NCI-H1930 (cell line): ENCODE measurements at regions not wholly inside any gene's neighbourhood (a gene's known extent, or its start where the extent isn't known, plus 50 kb on each side); places are given as distances from the start of the nearest gene placed in this dataset.

Source experiments
- DNase-seq, 2 experiments: peaks; one replicate each; lab custom pipeline; 2025; lab: John Stamatoyannopoulos, UW

DNA sequence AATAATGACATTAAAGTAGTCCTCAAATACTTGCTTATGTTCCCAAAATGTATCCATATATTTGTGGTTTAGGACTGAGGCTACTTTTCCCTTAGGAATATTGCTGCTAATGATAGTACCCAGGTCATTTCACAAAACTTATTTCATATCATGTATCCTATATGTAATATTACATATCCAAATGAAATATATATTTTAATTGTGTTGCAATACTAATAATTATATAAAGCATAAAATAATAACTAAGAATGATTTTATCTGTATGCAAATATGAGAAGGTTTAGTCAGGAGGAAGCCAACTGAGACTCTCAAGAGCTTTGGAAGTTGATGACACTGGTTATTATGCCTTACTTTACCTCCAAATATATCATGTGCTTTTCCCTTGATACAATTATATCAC, 231.5 kb upstream of the KLF14 start:
- DNase-seq, result no peak

DNA sequence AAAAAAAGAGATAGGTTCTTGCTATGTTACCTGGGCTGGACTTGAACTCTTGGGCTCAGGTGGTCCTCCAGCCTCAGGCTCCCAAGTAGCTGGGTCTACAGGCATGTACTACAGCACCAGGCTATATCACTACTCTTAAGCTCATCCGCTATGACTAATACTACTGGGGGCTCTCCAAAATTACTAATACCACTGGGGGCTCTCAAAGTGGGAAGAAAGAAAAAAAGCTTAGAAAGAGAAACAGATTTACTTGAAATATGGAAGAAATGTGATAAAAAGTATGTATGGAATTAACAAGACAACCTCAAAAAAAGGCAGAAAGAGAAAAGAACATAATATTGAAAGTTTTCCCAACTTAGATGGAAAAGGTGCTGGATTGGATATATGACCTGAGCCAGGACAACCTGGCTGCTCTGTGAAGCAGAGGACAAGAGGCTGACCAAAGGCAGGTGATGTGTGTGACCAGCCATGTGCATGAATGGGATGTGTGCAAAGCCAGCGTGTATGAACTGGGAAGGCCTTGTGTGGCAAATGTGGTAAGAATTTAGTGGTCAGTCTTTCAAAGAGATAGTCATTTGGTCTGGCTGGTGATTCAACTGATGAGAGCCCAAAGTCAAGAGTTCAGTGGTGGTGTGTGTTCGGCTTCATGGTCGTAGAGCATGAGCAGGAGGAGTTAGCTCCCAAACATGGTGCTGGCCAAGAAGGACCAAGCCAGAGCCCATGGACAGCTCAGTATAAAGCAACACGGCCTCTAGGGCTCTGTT, 232.4 kb upstream of the KLF14 start:
- no peak for DNase-seq

DNA sequence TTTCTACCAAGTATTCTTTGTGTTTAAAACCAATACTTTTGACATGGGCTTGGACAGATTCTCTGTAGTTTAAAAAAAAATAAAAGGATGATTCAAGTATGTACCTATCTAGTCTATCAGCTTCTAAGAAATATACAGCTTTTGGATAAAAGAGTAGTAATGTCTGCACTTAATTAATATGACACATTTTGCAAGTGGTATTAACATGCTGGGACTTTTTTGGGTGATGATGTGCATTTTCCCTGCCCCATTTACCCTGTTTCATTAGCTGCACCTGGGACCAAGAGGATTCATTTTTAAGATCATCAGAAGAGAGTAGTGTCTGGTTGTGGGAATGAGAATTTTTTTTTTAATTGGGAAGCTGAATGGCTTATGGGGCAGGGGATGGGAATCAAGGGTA, 236.2 kb upstream of the KLF14 start:
- DNase-seq, result no peak

DNA sequence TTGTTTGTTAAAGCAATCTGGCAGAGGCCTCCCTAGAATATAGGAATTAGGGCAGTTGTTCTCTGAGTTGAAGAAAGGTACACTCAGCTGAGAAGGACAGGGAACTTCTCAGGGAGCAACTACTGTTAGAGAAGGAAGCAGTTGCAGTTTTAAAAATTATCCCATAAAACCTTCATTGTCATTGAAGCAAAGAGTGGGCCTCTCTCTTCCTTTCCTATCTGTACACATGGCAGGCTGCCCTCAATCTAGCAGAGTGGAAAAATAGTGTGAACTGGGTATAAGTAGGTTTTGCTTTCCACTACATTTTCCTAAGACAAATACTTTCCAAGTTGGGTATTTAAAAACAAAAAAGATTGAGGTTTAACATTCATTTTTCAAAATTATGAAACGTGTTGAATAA, 236.7 kb upstream of the KLF14 start:
- DNase-seq, result no peak

DNA sequence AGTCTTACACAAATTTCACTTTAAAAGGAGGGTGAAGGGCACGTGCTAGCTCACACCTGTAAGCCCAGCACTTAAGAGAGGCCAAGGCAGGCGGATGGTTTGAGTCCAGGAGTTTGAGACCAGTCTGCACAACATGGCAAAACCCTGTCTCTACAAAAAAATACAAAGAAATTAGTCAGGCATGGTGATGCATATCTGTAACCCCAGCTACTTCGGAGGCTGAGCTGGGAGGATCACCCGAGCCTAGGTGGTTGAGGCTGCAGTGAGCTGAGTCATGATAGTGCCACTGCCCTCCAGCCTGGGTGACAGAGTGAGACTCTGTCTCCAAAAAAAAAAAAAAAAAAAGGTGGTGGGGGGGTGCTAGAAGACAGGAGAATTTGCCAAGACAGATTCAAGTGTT, 237.3 kb upstream of the KLF14 start:
- DNase-seq, result no peak

DNA sequence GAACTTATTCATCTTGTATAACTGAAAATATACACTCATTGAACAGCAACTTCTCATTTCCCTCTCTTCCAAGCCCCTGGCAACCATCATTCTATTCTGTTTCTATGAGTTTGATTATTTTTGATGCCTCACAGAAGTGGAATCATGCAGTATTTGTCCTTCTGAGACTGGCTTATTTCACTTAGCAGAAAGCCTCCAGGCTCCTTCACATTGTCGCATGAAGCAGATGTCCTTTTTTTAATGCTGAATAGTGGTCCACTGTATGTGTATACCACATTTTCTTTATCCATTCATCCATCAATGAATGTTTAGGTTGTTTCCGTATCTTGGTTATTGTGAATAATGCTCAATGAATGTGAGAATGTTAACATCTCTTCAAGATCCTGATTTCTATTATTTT, 238.2 kb upstream of the KLF14 start:
- no peak for DNase-seq

DNA sequence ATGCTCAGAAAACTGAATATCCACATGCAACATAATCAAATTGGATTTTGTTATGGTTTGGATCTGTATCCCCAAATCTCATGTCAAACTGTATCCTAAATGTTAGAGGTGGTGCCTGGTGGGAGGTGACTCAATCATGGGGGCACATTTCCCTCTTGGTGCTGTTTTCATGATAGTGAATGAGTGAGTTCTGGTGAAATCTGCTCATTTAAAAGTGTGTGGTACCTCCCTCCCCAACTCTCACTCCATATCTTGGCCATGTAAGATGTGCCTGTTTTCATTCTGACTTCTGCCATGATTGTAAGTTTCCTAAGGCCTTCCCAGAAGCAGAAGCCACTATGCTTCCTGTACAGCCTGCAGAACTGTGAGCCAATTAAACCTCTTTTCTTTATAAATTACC, 239.6 kb upstream of the KLF14 start:
- no peak for DNase-seq

DNA sequence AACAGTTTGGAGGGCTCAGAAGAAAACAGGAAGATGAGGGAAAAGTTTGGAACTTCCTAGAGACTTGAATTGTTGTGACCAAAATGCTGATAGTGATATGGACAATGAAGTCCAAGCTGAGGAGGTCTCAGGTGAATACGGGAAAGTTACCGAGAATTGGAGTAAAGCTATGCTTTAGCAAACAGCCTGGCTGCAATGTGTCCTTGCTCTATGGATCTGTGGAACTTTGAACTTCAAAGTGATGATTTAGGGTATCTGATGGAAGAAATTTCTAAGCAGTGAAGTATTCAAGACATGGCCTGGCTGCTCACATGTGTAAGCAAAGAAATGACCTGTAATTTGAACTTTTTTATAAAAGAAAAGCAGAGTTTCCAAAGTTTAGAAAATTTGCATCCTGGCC, 240.2 kb upstream of the KLF14 start:
- DNase-seq, result no peak

DNA sequence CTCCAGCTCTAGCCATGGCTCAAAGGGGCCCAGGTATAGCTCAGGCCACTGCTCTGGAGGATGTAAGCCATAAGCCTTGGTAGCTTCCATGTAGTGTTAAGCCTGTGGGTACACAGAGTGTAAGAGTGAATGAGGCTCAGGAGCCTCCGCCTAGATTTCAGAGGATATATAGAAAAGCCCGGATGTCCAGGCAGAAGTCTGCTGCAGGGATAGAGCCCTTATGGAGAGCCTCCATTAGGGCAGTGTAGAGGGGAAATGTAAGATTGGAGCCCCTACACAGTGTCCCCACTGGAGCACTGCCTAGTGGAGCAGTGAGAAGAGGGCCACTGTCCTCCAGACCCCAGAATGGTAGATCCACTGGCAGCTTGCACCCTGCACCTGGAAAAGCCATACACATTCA, 240.8 kb upstream of the KLF14 start:
- no peak for DNase-seq

DNA sequence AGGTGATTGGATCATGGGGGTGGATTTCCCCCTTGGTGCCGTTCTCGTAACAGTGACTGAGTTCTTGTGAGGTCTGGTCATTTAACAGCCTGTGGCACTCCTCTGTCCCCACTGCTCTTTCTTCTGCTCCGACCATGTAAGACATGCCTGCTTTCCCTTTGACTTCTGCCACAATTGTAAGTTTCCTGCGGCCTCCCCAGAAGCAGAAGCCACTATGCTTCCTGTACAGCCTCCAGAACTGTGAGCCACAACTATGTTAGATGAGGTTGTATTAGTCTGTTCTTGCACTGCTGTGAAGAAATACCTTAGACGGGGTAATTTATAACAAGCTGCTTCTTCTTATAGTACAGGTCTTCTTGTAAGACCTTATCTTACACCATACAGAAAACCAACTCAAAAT, 241.7 kb upstream of the KLF14 start:
- DNase-seq, result no peak

DNA sequence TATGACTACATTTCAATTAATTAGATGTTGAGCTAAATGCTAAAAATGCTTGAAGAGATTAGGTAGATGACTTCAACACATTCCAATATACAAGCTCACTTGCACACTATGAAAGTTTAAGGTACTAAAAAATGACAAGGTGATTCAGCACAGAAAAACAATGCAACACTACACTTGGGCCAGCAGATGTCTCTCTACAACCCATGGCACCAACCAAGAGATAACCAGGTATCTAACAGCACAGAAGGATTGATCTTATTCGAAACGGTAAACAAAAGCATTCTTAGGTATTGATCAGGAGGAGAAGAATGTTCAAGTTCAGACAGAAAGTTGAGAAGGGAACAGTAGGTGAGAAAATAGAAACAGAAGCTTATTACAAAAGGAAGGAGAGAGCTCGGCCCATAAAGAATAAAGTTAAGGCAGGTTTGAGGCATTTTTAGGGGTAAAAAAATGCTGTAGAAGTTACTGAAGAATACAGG, 248.2 kb upstream of the KLF14 start:
- DNase-seq, result peak in 1 of 2 experiments; percentile 23

DNA sequence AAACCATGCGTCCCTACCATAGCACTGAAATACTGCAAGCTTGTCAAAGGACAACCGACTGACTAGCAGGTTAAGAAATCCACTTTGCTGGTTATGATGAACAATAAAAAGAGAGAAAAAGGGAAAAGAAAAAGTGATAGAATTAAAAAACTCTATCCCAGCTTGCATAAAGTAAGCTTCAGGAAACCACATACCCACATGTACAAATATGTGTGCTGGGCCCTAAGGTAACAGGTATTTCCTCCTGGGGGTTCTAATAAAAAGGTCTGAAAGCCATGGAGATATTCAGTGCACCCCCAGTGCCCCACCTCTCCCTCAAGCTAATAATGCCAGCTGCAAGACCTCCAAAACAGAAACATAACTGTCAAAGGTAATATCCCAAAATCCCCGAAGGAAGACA, 248.6 kb upstream of the KLF14 start:
- no peak for DNase-seq

DNA sequence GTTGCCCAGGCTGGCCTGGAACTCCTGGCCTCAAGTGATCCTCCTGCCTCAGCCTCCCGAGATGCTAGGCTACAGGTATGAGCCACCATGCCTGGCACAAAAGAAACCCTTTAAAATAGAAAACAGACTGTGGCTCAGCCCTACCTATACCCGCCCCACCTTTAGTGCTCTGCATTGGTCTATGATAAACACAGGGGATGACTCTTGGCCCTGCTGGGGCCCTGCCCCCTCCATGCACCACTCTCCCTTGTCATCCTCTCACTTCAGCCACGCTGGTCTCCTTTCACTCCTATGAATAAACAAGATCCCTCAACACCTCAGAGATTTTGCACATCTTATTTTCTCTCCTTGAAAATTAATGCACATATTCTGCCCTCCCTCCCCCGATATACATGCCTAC, 251.4 kb upstream of the KLF14 start:
- DNase-seq, result no peak

DNA sequence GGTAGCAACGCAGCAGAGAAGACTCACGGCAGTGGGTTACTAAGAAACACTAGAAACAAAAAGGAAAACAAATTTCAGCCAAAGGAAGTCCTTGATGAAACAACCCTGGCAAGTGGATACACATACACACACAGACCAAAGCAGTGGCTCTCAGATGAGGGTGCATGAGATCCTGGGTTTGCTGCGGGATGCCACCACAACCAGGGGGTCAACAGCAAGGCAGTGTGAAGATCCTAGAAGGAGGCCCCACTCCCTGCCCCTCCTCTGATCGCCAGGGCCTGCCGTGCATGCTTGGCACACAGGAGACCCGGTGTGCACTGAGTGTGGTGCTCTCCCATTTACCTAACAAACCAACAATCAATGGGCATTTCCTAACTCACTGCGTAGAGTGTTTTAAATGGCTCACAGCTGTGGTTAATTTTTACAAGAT, 252.3 kb upstream of the KLF14 start:
- no peak for DNase-seq

DNA sequence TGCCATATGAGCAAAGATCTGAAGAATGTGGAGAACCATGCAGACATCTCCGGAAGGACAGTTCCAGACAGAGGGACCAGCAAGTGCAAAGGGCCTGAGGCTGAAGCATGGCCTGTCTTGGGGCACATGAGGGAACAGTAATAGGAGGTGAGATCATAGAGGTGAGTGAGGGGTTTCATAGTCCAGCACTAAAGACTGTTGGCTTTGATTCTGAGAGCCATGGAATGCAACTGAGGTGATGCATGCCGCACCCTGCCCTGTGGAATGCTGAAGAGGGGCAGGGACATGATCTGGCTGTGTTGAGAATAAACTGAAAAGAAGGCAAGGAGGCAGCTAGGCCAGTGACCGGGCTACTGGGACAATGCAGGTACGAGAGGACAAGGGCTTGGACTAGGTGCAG, 253.1 kb upstream of the KLF14 start:
- no peak for DNase-seq

DNA sequence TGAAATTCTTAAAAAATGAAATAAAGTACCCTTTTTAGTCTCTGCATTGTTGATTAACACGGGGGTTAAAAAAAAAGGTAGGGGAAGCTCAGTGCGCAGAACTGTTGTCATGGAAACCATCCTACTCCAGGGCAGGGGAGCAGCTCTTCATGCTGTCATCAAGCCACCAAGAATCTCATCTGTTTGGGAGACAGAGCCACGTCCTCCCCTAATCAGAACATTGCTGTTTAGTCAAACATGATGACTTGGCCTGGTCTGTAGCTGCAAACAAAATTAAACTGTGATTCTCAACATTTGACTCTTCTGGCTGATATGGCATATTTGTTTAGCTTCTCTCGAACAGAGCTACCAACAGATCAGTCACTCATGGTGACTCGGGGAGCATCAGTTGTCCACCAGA, 254.4 kb upstream of the KLF14 start:
- DNase-seq, result no peak

DNA sequence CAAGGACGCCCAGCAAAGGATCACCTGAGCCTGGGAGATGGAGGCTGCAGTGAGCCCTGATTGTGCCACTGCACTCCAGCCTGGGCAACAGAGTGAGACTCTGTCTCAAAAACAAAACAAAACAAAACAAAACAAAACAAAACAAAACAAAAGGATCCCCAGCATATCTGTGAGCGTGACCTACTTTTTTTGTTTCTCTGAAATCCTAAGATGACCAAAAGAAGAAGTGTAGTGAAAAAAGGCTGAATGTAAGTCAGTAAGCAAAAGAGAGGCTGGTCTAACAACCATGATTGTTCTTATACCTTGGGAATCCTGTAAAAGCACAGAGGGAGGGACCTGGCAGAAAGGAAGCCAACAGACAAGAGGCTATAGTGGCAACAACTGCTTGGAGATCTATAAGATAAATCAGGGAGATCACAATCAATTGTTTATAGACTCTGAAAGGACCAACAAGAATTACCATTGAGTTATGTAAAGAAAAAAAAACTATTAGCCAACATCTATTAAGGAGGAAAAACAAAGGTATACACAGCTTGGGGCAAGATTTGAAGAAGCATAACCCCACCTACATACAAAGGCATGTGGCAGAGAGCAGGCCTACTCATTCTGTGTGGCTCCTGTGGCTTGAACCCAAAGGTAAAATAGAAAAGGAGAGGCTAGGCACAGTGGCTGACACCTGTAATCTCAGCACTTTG, 255.2 kb upstream of the KLF14 start:
- DNase-seq, result no peak

DNA sequence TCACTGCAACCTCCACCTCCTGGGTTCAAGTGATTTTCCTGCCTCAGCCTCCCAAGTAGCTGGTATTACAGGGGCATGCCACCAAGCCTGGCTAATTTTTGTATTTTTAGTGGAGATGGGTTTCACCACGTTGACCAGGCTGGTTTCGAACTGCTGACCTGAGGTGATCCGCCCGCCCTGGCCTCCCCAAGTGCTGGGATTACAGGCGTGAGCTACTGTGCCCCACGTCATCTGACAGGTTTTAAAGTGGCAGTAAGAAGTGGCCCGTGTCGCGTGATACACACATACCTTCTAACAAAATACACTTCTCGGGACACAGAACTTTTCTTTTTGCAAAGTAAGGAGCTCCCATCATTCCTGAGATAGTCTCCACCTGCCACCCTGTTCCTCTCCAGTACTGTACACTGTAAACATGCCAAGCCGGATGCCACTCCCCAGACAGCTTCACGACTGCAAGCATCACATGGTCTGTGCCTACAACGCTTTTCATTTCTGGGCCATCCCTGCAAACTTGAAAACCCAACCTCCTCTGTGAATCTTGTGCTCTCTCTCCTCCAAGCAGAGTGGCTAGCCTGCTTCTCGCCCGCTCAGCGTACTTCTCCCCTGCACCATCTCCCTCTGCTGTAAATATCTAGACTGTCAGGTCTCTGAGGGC, 256.3 kb upstream of the KLF14 start:
- DNase-seq, result no peak

DNA sequence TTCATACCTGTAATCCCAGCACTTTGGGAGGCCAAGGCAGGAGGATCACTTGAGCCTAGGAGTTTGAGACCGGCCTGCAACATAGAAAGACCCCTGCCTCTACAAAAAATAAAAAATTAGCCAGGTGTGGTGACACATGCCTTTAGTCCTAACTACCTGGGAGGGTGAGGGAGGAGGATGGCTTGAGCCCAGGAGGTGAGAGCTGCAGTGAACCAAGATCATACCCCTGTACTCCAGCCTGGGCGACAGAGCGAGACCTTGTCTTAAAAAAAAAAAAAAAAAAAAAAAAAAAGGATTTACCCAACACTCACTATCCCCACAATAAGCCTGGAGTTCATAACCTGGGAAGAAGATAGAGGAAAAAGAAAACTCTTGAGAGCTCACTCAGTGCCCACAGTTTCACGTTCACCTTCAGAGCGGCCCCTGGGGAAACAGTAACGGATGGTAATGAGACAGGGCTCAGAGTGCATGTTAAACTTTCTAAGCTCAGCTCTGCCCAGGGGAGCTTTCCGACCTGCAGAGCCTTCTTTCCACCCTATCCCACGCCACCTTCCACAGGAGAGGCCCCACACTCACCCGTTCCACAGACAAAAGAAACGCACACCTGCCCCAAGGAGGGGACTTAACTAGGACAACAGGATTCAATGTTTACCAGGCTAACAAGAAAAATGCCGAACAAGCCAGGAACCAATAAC, 259.8 kb upstream of the KLF14 start:
- no peak for DNase-seq

DNA sequence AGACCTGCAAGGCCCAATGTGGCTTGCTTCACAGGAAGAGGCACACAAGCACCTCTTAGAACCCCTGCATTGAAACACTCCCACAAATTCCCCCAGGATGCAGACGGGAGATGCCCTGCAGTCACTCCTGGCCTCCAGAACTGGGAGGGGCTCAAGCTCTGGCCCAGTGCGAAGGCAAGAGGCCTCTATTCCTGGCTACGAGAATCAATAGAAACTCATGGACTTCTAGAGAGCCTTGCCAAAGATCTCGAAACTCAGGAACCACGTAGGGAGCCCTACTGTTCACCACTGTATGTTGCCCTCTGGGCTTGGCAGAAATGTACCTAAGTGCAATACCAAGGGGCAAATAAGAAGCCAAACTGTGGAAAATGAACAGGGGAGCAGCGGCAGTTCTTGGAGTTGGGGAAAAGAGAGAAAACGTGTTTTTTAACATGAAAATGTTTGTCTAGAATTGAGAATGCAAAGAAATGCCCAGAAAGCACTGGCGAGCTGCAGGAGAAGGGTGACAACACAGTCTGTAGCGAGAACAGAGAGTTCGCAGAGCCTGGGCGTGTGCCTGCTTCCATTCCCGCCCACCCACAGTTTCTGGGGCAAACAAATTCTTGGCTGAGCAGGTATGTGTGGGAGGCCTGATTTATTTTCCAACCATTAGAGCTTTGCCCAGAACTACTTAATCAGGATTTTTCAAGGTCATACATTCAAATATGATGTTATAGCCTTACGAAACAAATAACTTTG, 260.5 kb upstream of the KLF14 start:
- DNase-seq, result no peak

DNA sequence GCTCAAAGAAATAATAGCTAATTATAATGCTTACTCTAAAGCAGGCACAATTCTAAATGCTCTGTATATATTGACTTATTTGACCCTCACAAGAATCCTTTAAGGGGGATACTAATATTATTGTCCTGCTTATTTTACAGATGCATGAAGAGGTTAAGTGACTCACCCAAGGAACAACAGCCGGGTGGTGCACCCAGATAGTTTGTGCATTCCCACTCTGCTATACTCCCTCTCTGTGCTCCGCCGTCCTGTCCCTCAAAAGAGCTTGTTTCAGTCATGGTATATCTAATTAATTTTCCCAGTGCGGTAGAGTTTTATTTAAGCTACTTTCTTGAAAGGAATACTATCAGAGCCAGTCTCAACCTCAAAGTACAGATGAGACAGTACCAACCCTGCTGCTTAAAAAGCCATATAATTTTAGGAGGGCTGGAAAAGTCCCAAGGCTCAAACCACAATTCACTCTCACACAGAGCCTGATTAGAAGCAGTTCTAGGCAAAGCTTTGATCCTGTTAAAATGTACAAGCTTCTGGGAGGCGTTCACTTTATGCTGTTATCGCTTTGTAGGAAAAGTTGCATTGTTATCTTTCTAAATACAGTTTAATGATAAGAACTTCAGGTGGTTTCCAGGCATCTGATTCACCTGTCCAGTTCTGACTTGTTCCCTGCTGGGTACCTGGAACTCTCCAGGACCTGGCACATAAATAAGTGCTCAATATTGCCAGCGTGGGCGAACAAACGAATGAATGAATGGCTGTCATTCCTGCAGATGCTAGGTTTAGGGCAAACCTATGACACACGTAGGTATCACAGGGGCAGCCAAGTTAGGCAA, 261.5 kb upstream of the KLF14 start:
- DNase-seq, result no peak
